ENCODE measurements at regions not wholly inside any gene's neighbourhood (a gene's known extent, or its start where the extent isn't known, plus 50 kb on each side); places are given as distances from the start of the nearest gene placed in this dataset.

DNA sequence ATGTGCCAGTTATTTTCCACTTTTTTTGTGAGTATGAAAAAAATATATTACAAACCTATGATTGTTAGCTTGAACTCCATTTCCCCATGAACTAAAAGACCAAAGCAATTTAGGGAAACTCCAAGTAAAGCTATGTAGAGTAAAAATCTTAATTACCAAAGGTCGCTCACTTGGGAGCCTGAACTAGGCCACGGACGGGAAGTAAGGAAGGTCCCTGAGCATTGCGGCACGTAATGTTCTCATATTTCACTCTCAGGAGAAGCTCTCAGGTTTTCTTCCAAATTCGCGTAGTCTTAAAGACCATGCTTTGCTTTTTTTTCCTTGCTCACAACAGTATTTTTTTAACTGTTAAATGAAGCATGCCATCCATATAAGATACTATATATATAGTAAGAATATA is 215.3 kb upstream of the RARB start:
- TF ChIP-seq CTCF (IDR thresholded peaks at IDR 0.05) (no peak), POLR2A (IDR thresholded peaks at IDR 0.05) (no peak), POLR2AphosphoS5 (IDR thresholded peaks at IDR 0.05; ENCODE audit: insufficient read depth in 1 of 2, low read depth in 1 of 2) (no peak)
